SK-N-SH treated with all-trans-retinoic acid at 6 μM for 48 hours (cell line): ENCODE measurements at regions not wholly inside any gene's neighbourhood (a gene's known extent, or its start where the extent isn't known, plus 50 kb on each side); places are given as distances from the start of the nearest gene placed in this dataset.

Experiments
- ARNTL ChIP-seq: fragments of 450-650 bp; formaldehyde crosslinking; IDR thresholded peaks from 2 replicates; pipeline ENCODE4 v1.5.0; 2020; ENCODE audit warnings: low read depth, mild to moderate bottlenecking, moderate library complexity, borderline replicate concordance
- CREB5 ChIP-seq: fragments of 250-450 bp; sonication (Bioruptor Pico); IDR thresholded peaks from 2 replicates; pipeline ENCODE4 v1.5.1; 2020; ENCODE audit warnings: low read depth, mild to moderate bottlenecking, moderate library complexity
- CSDC2 ChIP-seq: fragments of 250-450 bp; sonication (Bioruptor Pico); IDR thresholded peaks from 2 replicates; pipeline ENCODE4 v1.5.0; 2020; ENCODE audit warnings: mild to moderate bottlenecking, moderate library complexity
- CSRNP3 ChIP-seq: fragments of 250-450 bp; sonication (Bioruptor Pico); IDR thresholded peaks from 2 replicates; pipeline ENCODE4 v1.5.1; 2021; ENCODE audit warnings: mild to moderate bottlenecking, moderate library complexity
- OSR1 ChIP-seq: fragments of 250-450 bp; sonication (Bioruptor Pico); IDR thresholded peaks from 2 replicates; pipeline ENCODE4 v1.8.0; 2022; ENCODE audit warnings: moderate library complexity, mild to moderate bottlenecking, inconsistent platforms
- PATZ1 ChIP-seq: fragments of 250-450 bp; sonication (Bioruptor Pico); IDR thresholded peaks from 2 replicates; pipeline ENCODE4 v1.8.0; 2020; ENCODE audit warnings: mild to moderate bottlenecking, moderate library complexity, borderline replicate concordance
- RARB ChIP-seq: fragments of 250-450 bp; sonication (Bioruptor Pico); IDR thresholded peaks from 2 replicates; pipeline ENCODE4 v1.8.0; 2021; ENCODE audit warnings: mild to moderate bottlenecking, moderate library complexity
- SNAI2 ChIP-seq: fragments of 250-450 bp; sonication (Bioruptor Pico); IDR thresholded peaks from 2 replicates; pipeline ENCODE4 v1.5.0; 2020; ENCODE audit warnings: mild to moderate bottlenecking, moderate library complexity
- TCF4 ChIP-seq: fragments of 250-450 bp; sonication (Bioruptor Pico); IDR thresholded peaks from 2 replicates; pipeline ENCODE4 v1.8.0; 2021; ENCODE audit warnings: mild to moderate bottlenecking, moderate library complexity, borderline replicate concordance
- TOX ChIP-seq: fragments of 250-450 bp; sonication (Bioruptor Pico); IDR thresholded peaks from 2 replicates; pipeline ENCODE4 v1.8.0; 2021; ENCODE audit warnings: mild to moderate bottlenecking, moderate library complexity, borderline replicate concordance
- ZC3H10 ChIP-seq: fragments of 250-450 bp; sonication (Bioruptor Pico); IDR thresholded peaks from 2 replicates; pipeline ENCODE4 v1.5.1; 2021; ENCODE audit warnings: mild to moderate bottlenecking, moderate library complexity
- ZFP3 ChIP-seq: fragments of 250-450 bp; sonication (Bioruptor Pico); IDR thresholded peaks from 2 replicates; pipeline ENCODE4 v1.5.0; 2020; ENCODE audit warnings: mild to moderate bottlenecking, moderate library complexity
- ZFP30 ChIP-seq: fragments of 450-650 bp; formaldehyde crosslinking; IDR thresholded peaks from 2 replicates; pipeline ENCODE4 v1.5.0; 2022; ENCODE audit warnings: mild to moderate bottlenecking, moderate library complexity
- ZNF8 ChIP-seq: fragments of 450-650 bp; formaldehyde crosslinking; IDR thresholded peaks from 2 replicates; pipeline ENCODE4 v1.5.0; 2020; ENCODE audit warnings: mild to moderate bottlenecking, moderate library complexity

GRCh38 chr10:124281666-124282065, 137.1 kb downstream of the OAT start:
- TF ChIP-seq PATZ1 (no peak), OSR1 (CRISPR knock-in tag) (no peak), SNAI2 (CRISPR knock-in tag) (no peak), CREB5 (CRISPR knock-in tag) (no peak), ZFP30 (CRISPR knock-in tag) (no peak), TCF4 (CRISPR knock-in tag) (no peak), CSDC2 (CRISPR knock-in tag) (no peak), ZFP3 (no peak), ARNTL (no peak), TOX (CRISPR knock-in tag) (no peak), CSRNP3 (CRISPR knock-in tag) (no peak), RARB (CRISPR knock-in tag) (no peak), ZC3H10 (CRISPR knock-in tag) (no peak), ZNF8 (CRISPR knock-in tag) (no peak)
